ENCODE measurements at regions not wholly inside any gene's neighbourhood (a gene's known extent, or its start where the extent isn't known, plus 50 kb on each side); places are given as distances from the start of the nearest gene placed in this dataset.
"Not testable (repeated sequence)": the region's sequence is repeated elsewhere in the genome, so short reads cannot be mapped to it uniquely, and the experiment has no call there.

GRCh38 chrX:118257781-118258180 lies 88.1 kb upstream of the WDR44 start:
- no peak for DNase-seq (ENCODE audit: low read depth in 2 of 2)

GRCh38 chrX:118259213-118259612 lies 86.7 kb upstream of the WDR44 start:
- DNase-seq (ENCODE audit: low read depth in 2 of 2), result no peak

DNA sequence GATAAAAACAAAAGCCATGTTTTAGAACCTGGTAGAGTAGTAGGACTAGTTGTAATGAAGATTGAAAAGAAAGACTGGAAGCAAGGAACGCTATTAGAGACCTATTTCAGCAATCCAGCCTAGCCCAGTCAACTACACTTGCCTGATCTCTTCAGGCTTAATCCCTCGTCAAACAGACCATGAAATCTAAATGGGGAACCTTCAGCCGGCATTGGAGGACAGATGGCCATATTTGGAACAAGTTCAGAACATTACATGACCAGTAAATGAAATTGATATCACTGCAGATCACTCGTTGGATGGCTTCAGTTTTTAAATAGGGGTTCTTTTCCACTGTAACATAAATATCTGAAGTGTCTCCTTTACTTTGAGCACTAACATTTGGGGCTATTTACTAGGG lies 84.8 kb upstream of the WDR44 start:
- no peak for DNase-seq (ENCODE audit: low read depth in 2 of 2)

GRCh38 chrX:118271775-118272174 lies 74.1 kb upstream of the WDR44 start:
- DNase-seq (ENCODE audit: low read depth in 2 of 2), result no peak

DNA sequence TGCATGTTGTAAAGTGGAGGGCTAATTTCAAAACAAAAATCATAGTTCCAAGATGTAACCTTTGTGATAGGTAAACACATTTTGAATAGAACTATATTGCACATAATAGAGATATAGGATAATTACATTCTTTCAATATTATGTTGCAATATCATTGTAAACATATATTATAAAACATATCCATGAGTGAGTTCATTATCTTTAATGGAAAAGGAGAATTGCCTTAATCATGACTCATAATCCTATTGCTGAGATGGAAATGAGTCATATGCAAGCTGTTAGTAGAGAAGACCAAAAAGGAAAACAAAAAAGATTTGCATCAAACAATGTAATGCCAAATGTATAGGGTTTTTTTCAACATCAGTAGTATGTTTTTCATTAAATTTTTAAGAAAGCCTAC lies 73.7 kb upstream of the WDR44 start:
- peak; percentile 5 to 6 for DNase-seq (ENCODE audit: low read depth in 2 of 2)

GRCh38 chrX:118286066-118286762 lies 59.7 kb upstream of the WDR44 start:
- DNase-seq (ENCODE audit: low read depth in 2 of 2), result no peak

- not testable (repeated sequence) for DNase-seq (ENCODE audit: low read depth in 2 of 2)
Measured at GRCh38 chrX:118295818-118296217, 50.1 kb upstream of the WDR44 start.

Data from fibroblast of skin of left quadriceps (primary cell).